NB4 (cell line): ENCODE measurements at regions not wholly inside any gene's neighbourhood (a gene's known extent, or its start where the extent isn't known, plus 50 kb on each side); places are given as distances from the start of the nearest gene placed in this dataset.

ENCODE experiments used
- CTCF ChIP-seq: IDR thresholded peaks from one replicate; pipeline ENCODE4 v1.5.1; 2012; ENCODE audit warnings: low read depth, low read length
- POLR2A ChIP-seq: IDR thresholded peaks from 2 replicates; pipeline ENCODE4 v1.6.1; 2011; ENCODE audit warnings: mild to moderate bottlenecking; ENCODE audit not compliant: insufficient read length; ENCODE audit errors: extremely low read depth

GRCh38 chr1:218090459-218090858 is 194.6 kb upstream of the RRP15 start:
- no peak for TF ChIP-seq POLR2A
- TF ChIP-seq CTCF, result no peak
